ENCODE measurements at regions not wholly inside any gene's neighbourhood (a gene's known extent, or its start where the extent isn't known, plus 50 kb on each side); places are given as distances from the start of the nearest gene placed in this dataset.

DNA sequence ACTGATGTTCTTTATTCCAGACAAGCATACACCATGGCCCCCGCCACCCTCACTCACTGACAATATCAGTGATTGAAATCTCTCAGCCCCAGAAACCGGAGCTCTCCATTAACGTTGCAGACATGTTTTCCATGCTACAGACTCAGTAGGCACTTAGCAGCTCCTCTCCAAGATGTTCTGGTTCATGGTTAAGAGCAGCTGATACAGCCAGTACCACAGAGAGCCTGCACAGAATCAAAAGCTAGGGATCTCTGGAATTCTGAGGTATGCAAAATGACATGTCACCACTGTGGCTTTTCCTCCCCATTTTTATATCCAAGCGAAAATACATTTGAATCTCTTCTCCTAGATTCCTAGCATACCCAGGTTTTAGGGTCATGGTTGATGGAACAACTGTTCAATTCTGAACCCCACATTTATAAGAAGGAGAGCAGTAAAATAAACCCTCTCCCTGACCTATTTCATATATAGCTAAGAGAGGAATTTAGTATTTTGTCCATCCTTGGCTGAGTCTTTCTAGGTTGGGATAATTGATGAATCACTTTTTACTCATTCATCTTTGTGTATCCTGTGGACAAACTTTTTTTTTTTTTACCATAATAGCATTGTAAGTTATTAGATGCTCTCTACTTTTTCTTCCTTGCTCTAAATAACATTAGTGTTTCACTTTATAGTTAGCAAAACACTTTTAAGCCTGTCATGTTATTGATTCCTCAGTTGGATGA lies 488.4 kb upstream of the PIK3C3 start:
- DNase-seq (ENCODE audit: low spot score) (no peak), FAIRE-seq (no peak)

DNA sequence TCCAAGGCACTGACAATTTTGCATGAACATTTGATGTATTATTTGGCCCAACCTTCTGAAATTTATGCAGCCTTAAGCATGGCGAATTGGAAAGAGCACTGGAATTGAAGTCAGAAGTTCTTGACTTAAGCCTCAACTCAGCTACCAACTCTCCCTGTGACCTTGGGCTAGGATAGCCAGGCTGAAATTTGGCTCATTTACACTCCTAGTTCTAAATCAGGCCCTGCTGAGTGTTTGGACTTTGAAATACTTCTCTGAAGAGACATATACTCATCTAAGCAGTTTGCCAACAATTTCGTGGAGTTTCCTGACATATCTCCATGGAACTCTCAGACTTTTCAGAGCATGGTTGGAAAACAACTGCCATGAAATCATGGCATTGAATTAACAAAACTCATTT lies 489.6 kb upstream of the PIK3C3 start:
- FAIRE-seq (no peak), DNase-seq (ENCODE audit: low spot score) (no peak)

DNA sequence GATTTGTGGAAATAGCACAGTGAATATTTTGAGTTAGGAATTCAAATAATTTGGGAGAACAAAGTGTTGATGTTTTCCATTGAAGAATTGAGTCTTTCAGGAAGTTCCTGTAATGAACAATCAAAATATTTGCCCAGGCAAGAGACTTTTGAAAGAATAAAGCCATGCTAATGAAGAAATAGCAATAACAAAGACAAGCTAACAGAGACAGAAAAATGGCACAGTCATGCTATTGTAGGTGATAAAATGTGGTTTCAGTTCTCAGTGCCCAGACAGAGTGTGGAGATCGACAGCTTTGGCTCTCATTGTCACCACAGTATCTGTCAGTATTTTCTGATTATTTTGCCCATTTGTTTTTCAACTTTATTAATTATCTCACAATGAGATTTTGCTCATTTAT lies 490.8 kb upstream of the PIK3C3 start:
- FAIRE-seq (no peak), DNase-seq (ENCODE audit: low spot score) (no peak)

GRCh38 chr18:41462946-41463345 lies 492.1 kb upstream of the PIK3C3 start:
- DNase-seq (ENCODE audit: low spot score), result no peak
- no peak for FAIRE-seq

- DNase-seq (ENCODE audit: low spot score) (no peak), FAIRE-seq (no peak)
Observed at GRCh38 chr18:41461114-41461513, 493.9 kb upstream of the PIK3C3 start.

GRCh38 chr18:41459656-41460055 lies 495.4 kb upstream of the PIK3C3 start:
- FAIRE-seq (no peak), DNase-seq (ENCODE audit: low spot score) (no peak)

DNA sequence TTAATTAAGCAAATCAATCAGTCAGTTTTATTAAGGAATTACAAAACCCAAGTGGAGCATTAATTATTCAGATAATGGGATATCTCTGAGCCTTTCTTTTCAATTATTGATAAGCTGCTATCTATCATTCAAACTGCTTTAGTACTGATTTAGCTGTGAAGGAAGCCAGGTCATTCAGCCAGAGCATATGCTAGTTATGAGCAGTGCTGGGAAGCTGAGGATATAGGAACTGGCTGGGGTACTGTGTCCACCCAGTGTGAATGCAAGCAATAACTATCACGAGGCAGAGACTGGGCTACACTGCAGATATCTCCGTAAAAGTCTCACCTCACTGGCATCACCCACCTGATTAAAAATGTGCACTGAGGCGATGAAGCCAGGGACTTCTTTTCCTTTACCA lies 496.7 kb upstream of the PIK3C3 start:
- no peak for FAIRE-seq
- no peak for DNase-seq (ENCODE audit: low spot score)

- FAIRE-seq, result no peak
- DNase-seq (ENCODE audit: low spot score), result no peak
Observed at GRCh38 chr18:41457765-41458326, 497.2 kb upstream of the PIK3C3 start.

- FAIRE-seq (no peak), DNase-seq (ENCODE audit: low spot score) (no peak)
Observed at GRCh38 chr18:41456831-41457230, 498.2 kb upstream of the PIK3C3 start.

- DNase-seq (ENCODE audit: low spot score), result no peak
- FAIRE-seq, result no peak
Observed at GRCh38 chr18:41449612-41450011, 505.4 kb upstream of the PIK3C3 start.

GRCh38 chr18:41444943-41445342 lies 510.1 kb upstream of the PIK3C3 start:
- DNase-seq (ENCODE audit: low spot score) (no peak), FAIRE-seq (no peak)

- DNase-seq (ENCODE audit: low spot score) (no peak), FAIRE-seq (no peak)
Observed at GRCh38 chr18:41436772-41437171, 518.3 kb upstream of the PIK3C3 start.

DNA sequence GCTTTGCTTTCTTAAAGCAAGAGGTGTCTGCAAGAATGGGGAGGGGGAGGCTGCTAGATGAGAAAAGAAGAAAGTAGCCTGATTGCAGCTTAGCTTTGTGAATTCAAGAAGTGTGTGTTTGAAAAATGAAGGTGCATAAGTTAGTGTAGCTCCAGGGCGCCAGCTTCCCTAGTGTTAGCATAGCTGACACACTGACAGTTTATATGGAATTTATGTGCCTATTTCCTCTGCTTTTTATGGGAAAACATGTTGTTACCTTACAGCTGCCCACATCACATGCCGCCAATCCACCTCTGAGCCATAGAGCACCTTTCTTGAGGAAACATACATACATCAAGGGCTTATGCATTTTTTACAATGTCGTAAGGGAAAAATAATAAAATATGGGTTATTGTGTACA lies 536.4 kb upstream of the PIK3C3 start:
- no peak for DNase-seq (ENCODE audit: low spot score)
- no peak for FAIRE-seq

DNA sequence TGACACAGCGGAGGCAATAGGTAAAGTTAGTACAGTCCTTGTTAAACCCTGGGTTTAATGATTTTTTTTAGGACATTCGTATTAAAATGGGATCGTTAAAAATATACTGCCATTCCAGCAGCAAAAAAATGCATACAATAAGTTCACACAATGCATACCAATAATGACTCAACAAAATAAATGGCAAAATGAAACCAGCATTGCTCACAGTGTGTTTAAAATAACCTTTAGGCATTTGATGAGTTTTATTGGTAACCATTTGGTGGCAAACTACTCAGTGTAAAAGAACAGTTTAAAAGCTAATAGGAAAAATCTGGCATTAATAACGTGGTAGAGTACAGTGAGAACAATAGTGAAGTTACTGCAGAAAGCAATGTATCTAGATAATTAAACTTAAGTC lies 539.0 kb upstream of the PIK3C3 start:
- DNase-seq (ENCODE audit: low spot score) (no peak), FAIRE-seq (no peak)

- FAIRE-seq (no peak), DNase-seq (ENCODE audit: low spot score) (no peak)
Observed at GRCh38 chr18:41410006-41410405, 545.0 kb upstream of the PIK3C3 start.

DNA sequence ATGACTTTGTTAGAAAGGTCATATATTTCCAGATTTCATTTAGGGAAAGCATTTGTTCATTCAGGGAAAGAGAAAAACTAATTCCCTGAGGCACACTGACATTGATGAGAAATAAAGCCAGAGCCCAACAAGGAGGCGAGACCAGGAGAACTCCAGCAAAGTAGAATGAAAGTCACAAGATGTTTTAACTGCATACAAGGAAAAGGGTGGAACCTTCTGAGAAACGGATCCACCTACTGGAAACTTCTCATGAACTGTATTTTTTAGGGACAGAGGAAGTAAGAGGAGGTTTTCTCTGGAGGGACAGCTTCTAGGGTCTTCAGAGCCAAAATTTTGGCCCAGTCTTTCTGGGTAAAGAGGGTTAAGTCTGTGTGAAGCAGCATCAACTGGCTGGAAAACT lies 548.2 kb upstream of the PIK3C3 start:
- FAIRE-seq (no peak), DNase-seq (ENCODE audit: low spot score) (no peak)

- no peak for DNase-seq (ENCODE audit: low spot score)
- no peak for FAIRE-seq
Observed at GRCh38 chr18:41396861-41397260, 558.2 kb upstream of the PIK3C3 start.

DNA sequence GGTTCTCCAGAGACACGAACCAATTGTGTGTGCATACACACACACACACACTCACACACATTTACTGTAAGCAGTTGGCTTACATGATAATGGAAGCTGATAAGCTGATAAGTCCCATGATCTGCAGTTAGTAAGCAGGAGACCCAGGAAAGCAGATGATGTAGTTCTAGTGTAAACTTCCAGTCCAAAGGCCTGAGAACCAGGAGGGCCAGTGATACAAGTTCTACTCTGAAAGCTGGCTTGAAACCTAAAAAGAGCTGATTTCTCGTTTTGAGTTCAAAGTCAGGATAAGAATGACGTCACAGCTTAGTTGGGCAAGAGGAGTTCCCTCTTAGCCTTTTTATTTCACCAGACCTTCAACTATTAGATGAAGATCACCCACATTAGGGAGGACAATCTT lies 558.8 kb upstream of the PIK3C3 start:
- DNase-seq (ENCODE audit: low spot score) (no peak), FAIRE-seq (no peak)

DNA sequence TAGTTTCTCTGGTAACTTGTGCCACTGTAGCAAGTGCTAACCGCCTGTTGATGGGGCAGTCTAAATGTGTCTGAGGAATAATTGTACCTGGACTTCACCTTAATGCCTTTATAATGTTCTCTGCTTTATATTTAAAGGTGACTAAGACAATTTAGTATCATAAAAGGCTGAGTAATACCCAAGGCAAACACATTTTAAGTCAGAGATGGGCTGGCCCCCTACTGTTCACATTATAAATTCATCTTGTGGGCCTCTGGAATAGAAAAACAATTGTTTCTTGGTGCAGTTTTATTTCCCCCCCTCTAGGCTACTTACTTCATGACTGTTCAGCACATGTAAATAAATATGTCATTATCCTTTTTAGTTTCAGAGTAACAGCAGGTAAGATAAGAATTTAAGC lies 559.3 kb upstream of the PIK3C3 start:
- DNase-seq (ENCODE audit: low spot score) (peak; percentile 5), FAIRE-seq (no peak)

DNA sequence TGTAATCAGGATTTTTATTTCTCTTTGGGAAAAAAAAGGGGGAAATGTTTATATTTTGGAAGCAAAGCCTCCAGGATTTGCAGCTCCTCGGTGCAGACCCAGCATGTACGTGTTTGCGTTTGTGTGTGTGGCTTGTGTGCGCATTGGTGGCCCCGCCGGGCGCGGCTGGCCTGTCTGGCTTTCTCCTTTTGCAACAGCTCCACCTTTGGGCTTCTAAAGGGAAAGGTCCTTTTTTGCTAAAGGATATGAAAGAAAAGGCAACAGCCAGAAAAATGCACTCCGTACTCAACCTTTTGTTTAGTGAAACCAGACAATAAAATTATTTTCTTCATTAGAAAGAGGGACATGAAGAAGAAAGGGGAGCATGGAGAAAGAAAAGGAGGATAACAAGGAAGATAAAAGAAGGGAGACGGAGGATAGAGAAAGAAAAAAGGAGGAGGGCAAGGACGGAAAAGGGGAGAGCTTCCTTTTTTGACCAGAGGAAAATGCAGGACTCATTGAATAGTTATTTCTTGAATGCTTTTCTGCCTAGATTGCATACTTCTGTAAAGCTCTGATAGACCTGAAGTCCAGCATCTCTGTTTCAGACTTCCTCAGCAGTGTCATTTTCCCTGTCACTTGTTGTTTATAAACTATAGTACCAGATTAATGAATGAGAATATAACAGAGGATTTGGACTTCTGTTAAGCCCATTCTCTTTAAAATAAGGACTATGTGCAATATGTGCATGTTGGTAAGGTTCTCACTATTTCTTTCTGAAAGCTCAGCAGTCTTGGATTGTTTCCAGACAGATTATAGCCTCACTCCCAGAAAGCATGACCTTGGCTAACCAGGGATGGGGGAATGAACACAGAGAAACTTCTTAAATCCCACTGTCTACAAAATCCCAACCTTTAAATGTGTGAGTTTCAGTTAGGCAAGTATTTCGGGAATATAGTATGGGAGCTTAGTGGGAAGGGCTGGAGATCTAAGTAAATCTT lies 563.1 kb upstream of the PIK3C3 start:
- FAIRE-seq, result no peak
- peak; percentile 48 for DNase-seq (ENCODE audit: low spot score)

GRCh38 chr18:41390309-41390708 lies 564.7 kb upstream of the PIK3C3 start:
- FAIRE-seq, result no peak
- DNase-seq (ENCODE audit: low spot score), result no peak

- DNase-seq (ENCODE audit: low spot score), result peak; percentile 14
- no peak for FAIRE-seq
Observed at GRCh38 chr18:41378598-41378997, 576.4 kb upstream of the PIK3C3 start.
